ENCODE measurements at regions not wholly inside any gene's neighbourhood (a gene's known extent, or its start where the extent isn't known, plus 50 kb on each side); places are given as distances from the start of the nearest gene placed in this dataset.

DNA sequence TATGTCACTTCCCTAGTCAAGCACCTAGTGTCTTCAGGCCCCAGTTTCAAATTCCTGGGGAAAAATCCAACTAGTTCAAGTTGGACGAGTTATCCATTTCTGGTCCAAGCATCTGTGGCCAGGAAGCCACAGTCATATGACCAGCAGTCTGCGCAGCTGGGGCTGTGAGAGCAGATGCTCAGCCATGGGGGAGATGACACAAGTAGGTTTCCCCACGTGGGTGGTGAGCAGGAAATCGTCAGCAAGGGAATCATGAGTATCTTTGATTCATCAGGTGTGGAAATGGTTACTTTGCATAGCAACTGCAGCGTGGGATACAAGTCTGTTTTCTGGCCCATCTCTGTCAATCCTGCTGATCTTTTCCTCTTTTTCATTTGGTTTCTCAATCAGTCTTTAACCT is 185.3 kb downstream of the C11orf91 start:
- Histone ChIP-seq H3K4me1 (ENCODE audit: control insufficient read depth in 1 of 2, extremely low read depth in 1 of 2, insufficient read depth in 2 of 2, low read length in 2 of 2) (no peaks in the 10 kb centered on the region), H3K27me3 (replicated peaks in 1 of 2; ENCODE audit: control insufficient read depth in 2 of 2, extremely low read depth in 1 of 2, insufficient read depth in 2 of 2, low read length in 1 of 2) (peaks cover 0 to 3% of the 10 kb centered on the region in 2 experiments), H3K4me3 (ENCODE audit: control insufficient read depth in 1 of 2, extremely low read depth in 1 of 2, low read length in 1 of 2) (no peak overlapping the region), H3K36me3 (ENCODE audit: control insufficient read depth in 2 of 2, extremely low read depth in 1 of 2, insufficient read depth in 1 of 2, low read length in 1 of 2) (no peaks in the 10 kb centered on the region), H3K9me3 (no peaks in the 10 kb centered on the region), H3K27ac (ENCODE audit: low read length) (no peak overlapping the region)
- Mint-ChIP-seq H3K4me3 (no peak overlapping the region), H3K9me3 (no peaks in the 10 kb centered on the region), H3K36me3 (no peaks in the 10 kb centered on the region), H3K4me1 (no peaks in the 10 kb centered on the region), H3K27me3 (peaks cover 17 to 35% of the 10 kb centered on the region in 2 donors), H3K27ac (no peak overlapping the region)
- ATAC-seq (replicated peaks in 1 of 4) (no peak), DNase-seq (no peak)
- ChIA-PET CTCF (no interaction called here), POLR2A (no interaction called here)
- 37% methylated on average over 4 of the region's 5 CpGs for WGBS (ENCODE audit: insufficient coverage)

GRCh38 chr11:33514079-33514925 is 186.3 kb downstream of the C11orf91 start:
- H3K27ac Mint-ChIP-seq: no peak overlapping the region
- Histone ChIP-seq H3K27ac (ENCODE audit: low read length) (no peak overlapping the region), H3K36me3 (ENCODE audit: control insufficient read depth in 2 of 2, extremely low read depth in 1 of 2, insufficient read depth in 1 of 2, low read length in 1 of 2) (no peaks in the 10 kb centered on the region), H3K4me1 (ENCODE audit: control insufficient read depth in 1 of 2, extremely low read depth in 1 of 2, insufficient read depth in 2 of 2, low read length in 2 of 2) (no peaks in the 10 kb centered on the region), H3K4me3 (ENCODE audit: control insufficient read depth in 1 of 2, extremely low read depth in 1 of 2, low read length in 1 of 2) (no peak overlapping the region), H3K27me3 (replicated peaks in 1 of 2; ENCODE audit: control insufficient read depth in 2 of 2, extremely low read depth in 1 of 2, insufficient read depth in 2 of 2, low read length in 1 of 2) (peaks cover 0 to 3% of the 10 kb centered on the region in 2 experiments), H3K9me3 (no peaks in the 10 kb centered on the region)
- no peaks in the 10 kb centered on the region for H3K9me3 Mint-ChIP-seq
- ATAC-seq (replicated peaks in 1 of 4): no peak
- no peak overlapping the region for H3K4me3 Mint-ChIP-seq
- 78% methylated on average over 1 of the region's 6 CpGs for WGBS (ENCODE audit: insufficient coverage)
- H3K36me3 Mint-ChIP-seq: no peaks in the 10 kb centered on the region
- no peaks in the 10 kb centered on the region for H3K4me1 Mint-ChIP-seq
- ChIA-PET POLR2A (no interaction called here), CTCF (no interaction called here)
- peaks cover 13 to 34% of the 10 kb centered on the region in 2 donors for H3K27me3 Mint-ChIP-seq
- no peak for DNase-seq

DNA sequence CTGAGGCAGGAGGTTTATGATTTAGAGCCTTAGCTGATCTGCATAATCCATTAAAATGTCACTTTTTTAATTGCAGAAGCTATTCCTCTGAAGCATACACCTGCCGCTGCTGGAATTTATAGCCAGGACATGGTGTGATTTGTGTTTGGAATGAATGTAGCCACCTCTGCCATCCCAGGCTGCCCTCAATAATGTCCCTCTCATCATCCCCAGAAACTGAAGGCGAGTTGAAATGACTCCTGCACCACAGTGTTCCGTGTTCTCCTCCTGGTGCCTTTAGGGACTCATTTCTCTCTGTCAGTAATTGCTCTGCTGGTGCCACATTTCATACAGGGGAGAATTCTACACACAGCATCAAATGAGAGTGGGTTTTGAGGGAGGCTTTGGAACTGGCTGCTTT is 191.0 kb downstream of the C11orf91 start:
- H3K36me3 Mint-ChIP-seq: no peaks in the 10 kb centered on the region
- H3K4me1 ChIP-seq (ENCODE audit: control insufficient read depth in 1 of 2, extremely low read depth in 1 of 2, insufficient read depth in 2 of 2, low read length in 2 of 2): no peaks in the 10 kb centered on the region
- H3K4me3 Mint-ChIP-seq: no peak overlapping the region
- H3K27me3 ChIP-seq (replicated peaks in 1 of 2; ENCODE audit: control insufficient read depth in 2 of 2, extremely low read depth in 1 of 2, insufficient read depth in 2 of 2, low read length in 1 of 2): peaks cover 0 to 9% of the 10 kb centered on the region in 2 experiments
- peaks cover 16 to 30% of the 10 kb centered on the region in 2 donors for H3K27me3 Mint-ChIP-seq
- ATAC-seq (replicated peaks in 1 of 4): no peak
- ChIA-PET CTCF (no interaction called here), POLR2A (no interaction called here)
- no peak overlapping the region for H3K27ac ChIP-seq (ENCODE audit: low read length)
- WGBS (ENCODE audit: insufficient coverage): no CpG with 5 or more reads among the region's 3 CpGs
- no peak overlapping the region for H3K4me3 ChIP-seq (ENCODE audit: control insufficient read depth in 1 of 2, extremely low read depth in 1 of 2, low read length in 1 of 2)
- H3K4me1 Mint-ChIP-seq: no peaks in the 10 kb centered on the region
- H3K9me3 ChIP-seq: no peaks in the 10 kb centered on the region
- H3K27ac Mint-ChIP-seq: no peak overlapping the region
- H3K9me3 Mint-ChIP-seq: no peaks in the 10 kb centered on the region
- H3K36me3 ChIP-seq (ENCODE audit: control insufficient read depth in 2 of 2, extremely low read depth in 1 of 2, insufficient read depth in 1 of 2, low read length in 1 of 2): no peaks in the 10 kb centered on the region
- no peak for DNase-seq

DNA sequence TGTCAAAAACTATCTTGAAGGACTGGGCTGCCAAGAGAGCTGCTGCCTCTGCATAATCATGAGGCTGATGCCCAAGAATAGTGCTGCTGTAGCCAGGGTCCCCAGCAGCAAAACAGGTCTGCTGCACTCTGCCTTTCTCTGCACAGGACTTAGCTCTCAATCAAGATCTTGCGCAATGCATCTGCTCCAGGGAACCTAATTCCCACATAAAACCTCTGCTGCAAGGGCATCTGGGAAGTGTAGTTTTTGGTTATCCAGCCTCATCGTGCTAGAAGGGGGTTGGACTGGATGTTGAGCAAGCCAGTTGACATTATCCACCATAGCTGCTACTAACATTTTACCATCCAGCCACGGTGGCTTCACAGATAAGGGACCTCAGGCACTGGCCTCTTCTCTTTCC is 192.7 kb downstream of the C11orf91 start:
- Histone ChIP-seq H3K4me1 (ENCODE audit: control insufficient read depth in 1 of 2, extremely low read depth in 1 of 2, insufficient read depth in 2 of 2, low read length in 2 of 2) (no peaks in the 10 kb centered on the region), H3K4me3 (ENCODE audit: control insufficient read depth in 1 of 2, extremely low read depth in 1 of 2, low read length in 1 of 2) (no peak overlapping the region), H3K27ac (ENCODE audit: low read length) (no peak overlapping the region), H3K36me3 (ENCODE audit: control insufficient read depth in 2 of 2, extremely low read depth in 1 of 2, insufficient read depth in 1 of 2, low read length in 1 of 2) (no peaks in the 10 kb centered on the region), H3K27me3 (replicated peaks in 1 of 2; ENCODE audit: control insufficient read depth in 2 of 2, extremely low read depth in 1 of 2, insufficient read depth in 2 of 2, low read length in 1 of 2) (peaks cover 0 to 6% of the 10 kb centered on the region in 2 experiments), H3K9me3 (no peaks in the 10 kb centered on the region)
- Mint-ChIP-seq H3K9me3 (no peaks in the 10 kb centered on the region), H3K4me1 (no peaks in the 10 kb centered on the region), H3K36me3 (no peaks in the 10 kb centered on the region), H3K27ac (no peak overlapping the region), H3K27me3 (peaks cover 11 to 27% of the 10 kb centered on the region in 2 donors), H3K4me3 (no peak overlapping the region)
- CTCF ChIA-PET: no interaction called here
- ATAC-seq (replicated peaks in 1 of 4) (no peak), DNase-seq (no peak)
- no CpG with 5 or more reads among the region's 3 CpGs for WGBS (ENCODE audit: insufficient coverage)
- POLR2A ChIA-PET: no interaction called here

GRCh38 chr11:33507356-33507755 is 193.3 kb downstream of the C11orf91 start:
- Mint-ChIP-seq H3K4me1 (no peaks in the 10 kb centered on the region), H3K4me3 (no peak overlapping the region), H3K27ac (no peak overlapping the region), H3K9me3 (no peaks in the 10 kb centered on the region), H3K27me3 (peaks cover 11 to 27% of the 10 kb centered on the region in 2 donors), H3K36me3 (no peaks in the 10 kb centered on the region)
- no CpG with 5 or more reads among the region's 3 CpGs for WGBS (ENCODE audit: insufficient coverage)
- Histone ChIP-seq H3K4me3 (ENCODE audit: control insufficient read depth in 1 of 2, extremely low read depth in 1 of 2, low read length in 1 of 2) (no peak overlapping the region), H3K36me3 (ENCODE audit: control insufficient read depth in 2 of 2, extremely low read depth in 1 of 2, insufficient read depth in 1 of 2, low read length in 1 of 2) (no peaks in the 10 kb centered on the region), H3K4me1 (ENCODE audit: control insufficient read depth in 1 of 2, extremely low read depth in 1 of 2, insufficient read depth in 2 of 2, low read length in 2 of 2) (no peaks in the 10 kb centered on the region), H3K27me3 (replicated peaks in 1 of 2; ENCODE audit: control insufficient read depth in 2 of 2, extremely low read depth in 1 of 2, insufficient read depth in 2 of 2, low read length in 1 of 2) (peaks cover 0 to 6% of the 10 kb centered on the region in 2 experiments), H3K9me3 (no peaks in the 10 kb centered on the region), H3K27ac (ENCODE audit: low read length) (no peak overlapping the region)
- POLR2A ChIA-PET: no interaction called here
- CTCF ChIA-PET: no interaction called here
- ATAC-seq (replicated peaks in 1 of 4) (no peak), DNase-seq (no peak)

DNA sequence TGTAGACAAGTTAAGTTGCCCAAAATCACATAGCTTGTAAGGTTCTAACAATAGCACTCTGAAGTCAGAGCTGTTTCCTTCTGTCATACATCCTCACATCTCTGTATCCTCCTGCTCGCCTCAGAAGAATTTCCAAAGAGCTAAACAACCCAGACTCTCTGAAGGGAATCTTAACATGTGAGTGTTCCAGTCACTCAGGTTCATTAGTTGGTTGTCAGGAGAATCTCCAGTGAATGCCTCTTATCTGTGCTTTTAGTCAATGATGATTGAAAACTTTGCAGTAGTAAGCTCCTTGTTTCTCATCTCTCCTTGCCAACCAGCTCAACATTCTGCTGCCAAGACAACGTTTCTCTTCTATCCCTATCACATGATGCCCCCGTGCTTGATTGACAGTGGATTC is 195.5 kb downstream of the C11orf91 start:
- H3K27ac ChIP-seq (ENCODE audit: low read length): no peak overlapping the region
- H3K9me3 Mint-ChIP-seq: peaks cover 0 to 6% (median 0%) of the 10 kb centered on the region in 3 donors
- no peaks in the 10 kb centered on the region for H3K9me3 ChIP-seq
- no peaks in the 10 kb centered on the region for H3K4me1 ChIP-seq (ENCODE audit: control insufficient read depth in 1 of 2, extremely low read depth in 1 of 2, insufficient read depth in 2 of 2, low read length in 2 of 2)
- ChIA-PET CTCF (no interaction called here), POLR2A (no interaction called here)
- ATAC-seq (replicated peaks in 1 of 4) (no peak), DNase-seq (no peak)
- no CpG with 5 or more reads among the region's 3 CpGs for WGBS (ENCODE audit: insufficient coverage)
- peaks cover 12 to 19% of the 10 kb centered on the region in 2 donors for H3K27me3 Mint-ChIP-seq
- H3K36me3 ChIP-seq (ENCODE audit: control insufficient read depth in 2 of 2, extremely low read depth in 1 of 2, insufficient read depth in 1 of 2, low read length in 1 of 2): no peaks in the 10 kb centered on the region
- H3K36me3 Mint-ChIP-seq: no peaks in the 10 kb centered on the region
- no peak overlapping the region for H3K27ac Mint-ChIP-seq
- H3K27me3 ChIP-seq (replicated peaks in 1 of 2; ENCODE audit: control insufficient read depth in 2 of 2, extremely low read depth in 1 of 2, insufficient read depth in 2 of 2, low read length in 1 of 2): peaks cover 0 to 6% of the 10 kb centered on the region in 2 experiments
- no peaks in the 10 kb centered on the region for H3K4me1 Mint-ChIP-seq
- H3K4me3 ChIP-seq (ENCODE audit: control insufficient read depth in 1 of 2, extremely low read depth in 1 of 2, low read length in 1 of 2): no peak overlapping the region
- H3K4me3 Mint-ChIP-seq: no peak overlapping the region

Measured in T-cell (primary cell).